B cell (primary cell): ENCODE measurements at regions not wholly inside any gene's neighbourhood (a gene's known extent, or its start where the extent isn't known, plus 50 kb on each side); places are given as distances from the start of the nearest gene placed in this dataset.
"Not testable (repeated sequence)": the region's sequence is repeated elsewhere in the genome, so short reads cannot be mapped to it uniquely, and the experiment has no call there.

Experiments used
- EZH2 ChIP-seq: IDR thresholded peaks from 2 replicates; pipeline ENCODE4 v1.6.1; 2012; ENCODE audit warnings: borderline replicate concordance, low read depth, mild to moderate bottlenecking, moderate library complexity, low read length; ENCODE audit not compliant: insufficient read depth, poor library complexity, severe bottlenecking
- TF ChIP-seq, protein P1 (sequence below): fragments of 200-600 bp; IDR thresholded peaks from one replicate; pipeline ENCODE4 v1.8.0; 2022; ENCODE audit warnings: antibody characterized with exemption, mild to moderate bottlenecking

DNA sequence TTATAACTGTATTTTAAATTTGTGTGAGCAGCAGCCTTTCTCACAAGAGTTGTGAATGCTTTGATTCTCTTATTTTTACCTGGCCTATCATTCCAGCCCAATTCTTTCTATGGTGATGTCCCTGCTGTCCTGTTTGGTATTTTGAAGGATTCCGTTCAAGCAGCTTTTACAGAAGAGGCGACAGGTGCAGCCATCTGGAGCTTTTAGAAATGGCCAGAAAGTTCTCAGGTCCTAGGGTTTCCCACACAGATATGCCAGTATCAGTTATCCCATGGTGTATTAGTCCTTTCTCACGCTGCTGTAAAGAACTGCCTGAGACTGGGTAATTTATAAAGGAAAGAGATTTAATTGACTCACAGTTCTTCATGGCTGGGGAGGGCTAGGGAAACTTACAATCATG is 86.1 kb upstream of the LRPAP1 start:
- TF ChIP-seq, protein P1, sequence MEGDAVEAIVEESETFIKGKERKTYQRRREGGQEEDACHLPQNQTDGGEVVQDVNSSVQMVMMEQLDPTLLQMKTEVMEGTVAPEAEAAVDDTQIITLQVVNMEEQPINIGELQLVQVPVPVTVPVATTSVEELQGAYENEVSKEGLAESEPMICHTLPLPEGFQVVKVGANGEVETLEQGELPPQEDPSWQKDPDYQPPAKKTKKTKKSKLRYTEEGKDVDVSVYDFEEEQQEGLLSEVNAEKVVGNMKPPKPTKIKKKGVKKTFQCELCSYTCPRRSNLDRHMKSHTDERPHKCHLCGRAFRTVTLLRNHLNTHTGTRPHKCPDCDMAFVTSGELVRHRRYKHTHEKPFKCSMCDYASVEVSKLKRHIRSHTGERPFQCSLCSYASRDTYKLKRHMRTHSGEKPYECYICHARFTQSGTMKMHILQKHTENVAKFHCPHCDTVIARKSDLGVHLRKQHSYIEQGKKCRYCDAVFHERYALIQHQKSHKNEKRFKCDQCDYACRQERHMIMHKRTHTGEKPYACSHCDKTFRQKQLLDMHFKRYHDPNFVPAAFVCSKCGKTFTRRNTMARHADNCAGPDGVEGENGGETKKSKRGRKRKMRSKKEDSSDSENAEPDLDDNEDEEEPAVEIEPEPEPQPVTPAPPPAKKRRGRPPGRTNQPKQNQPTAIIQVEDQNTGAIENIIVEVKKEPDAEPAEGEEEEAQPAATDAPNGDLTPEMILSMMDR, result not testable (repeated sequence)
- not testable (repeated sequence) for TF ChIP-seq EZH2
